ENCODE measurements at regions not wholly inside any gene's neighbourhood (a gene's known extent, or its start where the extent isn't known, plus 50 kb on each side); places are given as distances from the start of the nearest gene placed in this dataset.

DNA sequence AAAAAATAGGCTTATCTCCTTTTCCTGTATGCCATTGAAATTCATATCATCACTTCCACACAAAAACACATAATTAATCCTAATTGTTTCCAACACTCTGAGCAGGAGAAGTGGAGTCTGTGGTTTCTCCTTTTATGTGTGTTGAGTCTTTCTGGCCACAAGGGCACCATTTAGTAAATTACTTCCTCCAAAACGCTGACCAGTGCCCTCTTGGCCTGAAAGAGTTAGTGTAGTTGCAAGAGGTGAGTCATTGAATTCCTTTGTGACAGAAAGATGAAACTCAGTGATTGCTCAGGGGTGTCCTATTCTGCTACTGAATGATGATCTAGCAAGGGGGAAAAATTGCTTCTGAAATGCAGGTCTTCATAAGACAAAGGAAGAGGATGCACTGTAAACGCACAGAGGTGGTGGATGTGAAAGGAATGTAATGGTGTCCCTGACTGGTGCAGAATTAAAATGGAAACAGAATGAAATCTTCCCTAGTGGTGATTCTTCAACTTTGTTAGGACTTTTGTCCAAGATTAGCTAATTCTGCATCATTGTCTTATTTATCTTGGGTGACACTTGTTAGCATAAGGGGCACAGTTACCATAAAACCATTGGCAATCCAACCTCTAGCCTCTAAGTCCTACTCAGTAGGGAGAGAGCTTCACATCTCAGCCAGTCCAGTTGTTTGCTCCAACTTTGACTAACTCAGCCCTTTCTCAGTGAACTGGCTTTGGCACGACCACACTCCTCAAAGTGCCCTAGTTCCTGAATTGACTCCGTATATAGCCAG, 208.4 kb upstream of the NANOGP8 start:
- DNase-seq (ENCODE audit: low spot score in 2 of 2) = no peak
- intact Hi-C loops (cut with DNase I; ENCODE audit: low total_unique reads) = loop anchor here (10.0 kb wide), 1 partner anchor 151 kb away; no protein-coding TSS in a partner anchor
- no peak overlapping the region for H3K4me3 ChIP-seq (ENCODE audit: low read depth, poor library complexity, severe bottlenecking)
- TF ChIP-seq, protein P1, sequence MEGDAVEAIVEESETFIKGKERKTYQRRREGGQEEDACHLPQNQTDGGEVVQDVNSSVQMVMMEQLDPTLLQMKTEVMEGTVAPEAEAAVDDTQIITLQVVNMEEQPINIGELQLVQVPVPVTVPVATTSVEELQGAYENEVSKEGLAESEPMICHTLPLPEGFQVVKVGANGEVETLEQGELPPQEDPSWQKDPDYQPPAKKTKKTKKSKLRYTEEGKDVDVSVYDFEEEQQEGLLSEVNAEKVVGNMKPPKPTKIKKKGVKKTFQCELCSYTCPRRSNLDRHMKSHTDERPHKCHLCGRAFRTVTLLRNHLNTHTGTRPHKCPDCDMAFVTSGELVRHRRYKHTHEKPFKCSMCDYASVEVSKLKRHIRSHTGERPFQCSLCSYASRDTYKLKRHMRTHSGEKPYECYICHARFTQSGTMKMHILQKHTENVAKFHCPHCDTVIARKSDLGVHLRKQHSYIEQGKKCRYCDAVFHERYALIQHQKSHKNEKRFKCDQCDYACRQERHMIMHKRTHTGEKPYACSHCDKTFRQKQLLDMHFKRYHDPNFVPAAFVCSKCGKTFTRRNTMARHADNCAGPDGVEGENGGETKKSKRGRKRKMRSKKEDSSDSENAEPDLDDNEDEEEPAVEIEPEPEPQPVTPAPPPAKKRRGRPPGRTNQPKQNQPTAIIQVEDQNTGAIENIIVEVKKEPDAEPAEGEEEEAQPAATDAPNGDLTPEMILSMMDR (IDR thresholded peaks at IDR 0.05) = no peak
- TF ChIP-seq POLR2A (IDR thresholded peaks at IDR 0.05) = no peak
- WGBS, 2 donors = 66 to 69% methylated on average over 4 of the region's 4 CpGs

DNA sequence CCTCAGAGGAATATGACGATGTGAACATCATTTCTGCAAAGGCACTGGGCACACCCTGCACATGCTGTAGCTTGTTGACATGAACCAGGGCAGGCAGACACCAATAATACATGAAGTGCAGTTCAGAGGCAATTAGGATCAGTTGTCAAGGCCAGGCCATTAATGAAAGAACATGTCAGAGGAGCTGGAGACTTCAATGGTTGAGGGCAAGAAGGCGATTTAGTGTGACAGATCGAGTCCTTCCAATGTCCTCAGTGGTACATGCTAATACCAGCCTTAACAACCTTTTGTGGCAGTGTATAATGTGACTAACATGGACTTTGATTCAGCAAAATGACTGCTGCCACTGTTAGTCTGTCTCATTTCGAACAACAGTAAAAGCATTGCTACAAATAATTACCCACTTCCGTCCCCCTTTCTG, 205.2 kb upstream of the NANOGP8 start:
- DNase-seq (ENCODE audit: low spot score in 2 of 2) = no peak
- WGBS, 2 donors = 68 to 69% methylated on average over 5 of the region's 5 CpGs
- no peak overlapping the region for H3K4me3 ChIP-seq (ENCODE audit: low read depth, poor library complexity, severe bottlenecking)
- intact Hi-C loops (cut with DNase I; ENCODE audit: low total_unique reads) = loop anchor here (10.0 kb wide), 1 partner anchor 154 kb away; no protein-coding TSS in a partner anchor
- TF ChIP-seq POLR2A (IDR thresholded peaks at IDR 0.05) = no peak
- TF ChIP-seq, protein P1 (IDR thresholded peaks at IDR 0.05) = no peak

DNA sequence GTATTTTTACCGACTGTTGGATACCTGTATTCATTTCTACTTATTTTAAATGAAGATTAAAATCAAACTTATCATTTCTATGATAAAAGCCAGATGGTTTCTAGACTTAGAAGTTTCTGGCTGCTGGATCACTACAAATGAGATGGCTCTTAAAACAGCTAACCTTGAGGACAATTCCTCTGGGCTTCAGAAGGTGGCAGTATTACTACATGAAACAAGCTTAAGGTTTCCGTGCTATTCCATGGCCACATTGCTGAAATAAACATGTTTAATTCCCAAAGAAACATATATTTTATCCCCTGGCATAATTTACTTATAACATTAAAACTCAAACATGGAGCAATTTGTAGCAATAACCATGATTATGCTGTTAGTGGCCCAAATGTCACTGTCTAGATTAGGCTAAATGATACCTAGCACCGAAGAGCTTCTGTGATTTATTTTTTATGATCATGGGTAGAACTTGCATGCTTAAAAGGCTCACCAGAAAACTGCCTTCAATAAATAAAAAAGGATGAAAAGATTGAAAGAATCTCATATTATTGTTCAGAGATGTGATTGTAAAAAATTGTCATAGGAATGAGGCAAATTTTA, 204.0 kb upstream of the NANOGP8 start:
- DNase-seq (ENCODE audit: low spot score in 2 of 2) = no peak
- H3K4me3 ChIP-seq (ENCODE audit: low read depth, poor library complexity, severe bottlenecking) = no peak overlapping the region
- TF ChIP-seq, protein P1 (IDR thresholded peaks at IDR 0.05) = peak in 1 of 3 donors; percentile 4
- no peak for TF ChIP-seq POLR2A (IDR thresholded peaks at IDR 0.05)
- WGBS, 2 donors = 29 to 35% methylated on average over 3 of the region's 3 CpGs
- intact Hi-C loops (cut with DNase I; ENCODE audit: low total_unique reads) = no loop called here

DNA sequence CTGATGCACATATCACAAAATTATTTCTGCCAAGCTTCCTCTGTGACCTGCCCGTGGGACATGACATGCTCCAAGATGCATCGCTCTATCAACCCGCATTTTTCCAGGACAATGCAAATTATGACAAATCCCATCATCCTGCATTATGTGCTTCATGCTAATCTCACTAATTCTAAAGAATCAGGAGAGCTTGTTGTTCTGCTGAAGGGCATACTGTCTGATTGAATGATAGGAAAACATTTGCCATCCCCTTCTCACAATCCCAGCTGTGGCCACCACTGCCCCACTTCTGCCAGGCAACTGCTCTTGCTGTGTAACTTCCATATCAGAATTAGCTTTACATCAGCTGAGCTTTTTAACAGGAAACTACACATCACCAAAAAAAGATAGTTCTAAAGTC, 203.5 kb upstream of the NANOGP8 start:
- 92 to 97% methylated on average over 3 of the region's 3 CpGs for WGBS, 2 donors
- no peak for TF ChIP-seq POLR2A (IDR thresholded peaks at IDR 0.05)
- TF ChIP-seq, protein P1 (IDR thresholded peaks at IDR 0.05) = no peak
- H3K4me3 ChIP-seq (ENCODE audit: low read depth, poor library complexity, severe bottlenecking) = no peak overlapping the region
- DNase-seq (ENCODE audit: low spot score in 2 of 2) = no peak
- intact Hi-C loops (cut with DNase I; ENCODE audit: low total_unique reads) = no loop called here

DNA sequence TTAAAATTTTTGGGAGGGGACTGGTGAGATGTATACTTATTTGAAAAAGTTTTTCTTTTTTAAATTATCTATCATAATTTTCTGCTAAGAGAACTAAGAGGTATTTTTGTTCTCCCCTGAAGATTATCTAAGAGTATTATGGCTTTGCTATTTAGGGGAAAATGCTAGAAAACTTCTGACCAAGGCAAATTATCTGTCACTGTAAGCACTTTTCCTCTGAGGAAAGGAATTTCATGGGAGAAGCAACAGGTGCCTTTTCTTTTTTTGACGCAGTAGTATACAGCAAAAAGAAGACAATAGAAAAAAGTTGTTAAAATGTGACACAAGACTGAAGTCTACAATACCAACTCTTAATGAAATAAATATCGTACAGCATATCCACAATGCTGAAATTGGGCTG, 201.6 kb upstream of the NANOGP8 start:
- no peak for TF ChIP-seq POLR2A (IDR thresholded peaks at IDR 0.05)
- TF ChIP-seq, protein P1 (IDR thresholded peaks at IDR 0.05) = no peak
- H3K4me3 ChIP-seq (ENCODE audit: low read depth, poor library complexity, severe bottlenecking) = no peak overlapping the region
- intact Hi-C loops (cut with DNase I; ENCODE audit: low total_unique reads) = no loop called here
- no peak for DNase-seq (ENCODE audit: low spot score in 2 of 2)
- 78% methylated on average over 2 of the region's 2 CpGs for WGBS, 2 donors

All from lower leg skin (tissue), 4 donors.